ENCODE measurements at regions not wholly inside any gene's neighbourhood (a gene's known extent, or its start where the extent isn't known, plus 50 kb on each side); places are given as distances from the start of the nearest gene placed in this dataset.

- TF ChIP-seq CTCF (IDR thresholded peaks at IDR 0.05): no peak
- no peaks in the 10 kb centered on the region for H3K36me3 ChIP-seq (ENCODE audit: insufficient read depth in 1 of 2, low read depth in 1 of 2)
- intact Hi-C loops (cut with DNase I): no loop called here
- WGBS, 3 donors: 72 to 89% (median 75%) methylated on average over 2 of the region's 2 CpGs
- peaks cover 0 to 3% (median 0%) of the 10 kb centered on the region in 3 donors for H3K27me3 ChIP-seq (ENCODE audit: insufficient read depth in 3 of 3, low read length in 2 of 3)
- ATAC-seq (no peak), DNase-seq (no peak)
- no peak overlapping the region for H3K27ac ChIP-seq
- no peaks in the 10 kb centered on the region for H3K4me1 ChIP-seq
- no peak overlapping the region for H3K4me3 ChIP-seq
- H3K9me3 ChIP-seq: no peaks in the 10 kb centered on the region
These were observed 298.5 kb downstream of the IGSF11 start for GRCh38 chr3:118736107-118736506.

- Histone ChIP-seq H3K4me1 (no peaks in the 10 kb centered on the region), H3K9me3 (no peaks in the 10 kb centered on the region), H3K36me3 (ENCODE audit: insufficient read depth in 1 of 2, low read depth in 1 of 2) (no peaks in the 10 kb centered on the region), H3K27me3 (ENCODE audit: insufficient read depth in 3 of 3, low read length in 2 of 3) (no peaks in the 10 kb centered on the region), H3K4me3 (no peak overlapping the region), H3K27ac (no peak overlapping the region)
- WGBS, 3 donors: 76 to 86% (median 85%) methylated on average over 2 of the region's 2 CpGs
- TF ChIP-seq CTCF (IDR thresholded peaks at IDR 0.05): no peak
- no peak for ATAC-seq
- no peak for DNase-seq
- intact Hi-C loops (cut with DNase I): no loop called here
These were observed 293.8 kb downstream of the IGSF11 start for GRCh38 chr3:118740722-118741290.

- no peaks in the 10 kb centered on the region for H3K9me3 ChIP-seq
These were observed 291.9 kb downstream of the IGSF11 start for GRCh38 chr3:118742760-118743159.

GRCh38 chr3:118744186-118744585, 290.5 kb downstream of the IGSF11 start:
- no peak for TF ChIP-seq CTCF (IDR thresholded peaks at IDR 0.05)
- DNase-seq (no peak), ATAC-seq (no peak)
- no peaks in the 10 kb centered on the region for H3K36me3 ChIP-seq (ENCODE audit: insufficient read depth in 1 of 2, low read depth in 1 of 2)
- H3K4me1 ChIP-seq: no peaks in the 10 kb centered on the region
- intact Hi-C loops (cut with DNase I): no loop called here
- H3K27ac ChIP-seq: no peak overlapping the region
- no peaks in the 10 kb centered on the region for H3K27me3 ChIP-seq (ENCODE audit: insufficient read depth in 3 of 3, low read length in 2 of 3)
- H3K4me3 ChIP-seq: no peak overlapping the region
- 45 to 48% (median 46%) methylated on average over 2 of the region's 2 CpGs for WGBS, 3 donors
- H3K9me3 ChIP-seq: no peaks in the 10 kb centered on the region

More at GRCh38 chr3:118742760-118743159, 291.9 kb downstream of the IGSF11 start:
- TF ChIP-seq CTCF (IDR thresholded peaks at IDR 0.05): no peak
- Histone ChIP-seq H3K4me1 (no peaks in the 10 kb centered on the region), H3K36me3 (ENCODE audit: insufficient read depth in 1 of 2, low read depth in 1 of 2) (no peaks in the 10 kb centered on the region), H3K27me3 (ENCODE audit: insufficient read depth in 3 of 3, low read length in 2 of 3) (no peaks in the 10 kb centered on the region), H3K4me3 (no peak overlapping the region), H3K27ac (no peak overlapping the region)
- intact Hi-C loops (cut with DNase I): no loop called here
- DNase-seq (no peak), ATAC-seq (no peak)
- 80 to 87% (median 86%) methylated on average over 2 of the region's 2 CpGs for WGBS, 3 donors
